ENCODE measurements at regions not wholly inside any gene's neighbourhood (a gene's known extent, or its start where the extent isn't known, plus 50 kb on each side); places are given as distances from the start of the nearest gene placed in this dataset.

- no peak for TF ChIP-seq REST (IDR thresholded peaks at IDR 0.05; ENCODE audit: borderline replicate concordance)
- no peak for TF ChIP-seq POLR2AphosphoS5 (IDR thresholded peaks at IDR 0.05)
- TF ChIP-seq, protein P1, sequence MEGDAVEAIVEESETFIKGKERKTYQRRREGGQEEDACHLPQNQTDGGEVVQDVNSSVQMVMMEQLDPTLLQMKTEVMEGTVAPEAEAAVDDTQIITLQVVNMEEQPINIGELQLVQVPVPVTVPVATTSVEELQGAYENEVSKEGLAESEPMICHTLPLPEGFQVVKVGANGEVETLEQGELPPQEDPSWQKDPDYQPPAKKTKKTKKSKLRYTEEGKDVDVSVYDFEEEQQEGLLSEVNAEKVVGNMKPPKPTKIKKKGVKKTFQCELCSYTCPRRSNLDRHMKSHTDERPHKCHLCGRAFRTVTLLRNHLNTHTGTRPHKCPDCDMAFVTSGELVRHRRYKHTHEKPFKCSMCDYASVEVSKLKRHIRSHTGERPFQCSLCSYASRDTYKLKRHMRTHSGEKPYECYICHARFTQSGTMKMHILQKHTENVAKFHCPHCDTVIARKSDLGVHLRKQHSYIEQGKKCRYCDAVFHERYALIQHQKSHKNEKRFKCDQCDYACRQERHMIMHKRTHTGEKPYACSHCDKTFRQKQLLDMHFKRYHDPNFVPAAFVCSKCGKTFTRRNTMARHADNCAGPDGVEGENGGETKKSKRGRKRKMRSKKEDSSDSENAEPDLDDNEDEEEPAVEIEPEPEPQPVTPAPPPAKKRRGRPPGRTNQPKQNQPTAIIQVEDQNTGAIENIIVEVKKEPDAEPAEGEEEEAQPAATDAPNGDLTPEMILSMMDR (IDR thresholded peaks at IDR 0.05; ENCODE audit: poor library complexity, severe bottlenecking) = no peak
Measured at GRCh38 chr5:163631856-163632255, 126.4 kb downstream of the MAT2B start.
